ENCODE measurements at regions not wholly inside any gene's neighbourhood (a gene's known extent, or its start where the extent isn't known, plus 50 kb on each side); places are given as distances from the start of the nearest gene placed in this dataset.

DNA sequence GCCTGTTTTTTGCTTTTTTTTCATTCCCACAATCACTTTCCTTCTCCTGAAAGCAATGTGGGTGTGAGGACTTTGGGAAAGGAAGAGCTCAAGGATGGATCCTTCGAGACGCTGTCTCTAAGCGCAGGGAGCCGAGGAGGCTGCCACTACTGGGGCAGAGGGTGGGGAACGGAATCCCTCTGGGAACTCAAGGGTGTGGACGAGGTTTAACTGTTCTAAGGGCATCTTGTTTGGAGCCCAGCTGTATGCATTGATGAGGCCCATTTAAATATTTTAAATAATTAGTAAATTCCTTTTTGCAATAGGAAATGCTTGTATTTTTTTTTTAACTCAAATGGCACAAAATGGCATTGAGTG, 124.4 kb upstream of the MEF2A start:
- TF ChIP-seq, protein P1, sequence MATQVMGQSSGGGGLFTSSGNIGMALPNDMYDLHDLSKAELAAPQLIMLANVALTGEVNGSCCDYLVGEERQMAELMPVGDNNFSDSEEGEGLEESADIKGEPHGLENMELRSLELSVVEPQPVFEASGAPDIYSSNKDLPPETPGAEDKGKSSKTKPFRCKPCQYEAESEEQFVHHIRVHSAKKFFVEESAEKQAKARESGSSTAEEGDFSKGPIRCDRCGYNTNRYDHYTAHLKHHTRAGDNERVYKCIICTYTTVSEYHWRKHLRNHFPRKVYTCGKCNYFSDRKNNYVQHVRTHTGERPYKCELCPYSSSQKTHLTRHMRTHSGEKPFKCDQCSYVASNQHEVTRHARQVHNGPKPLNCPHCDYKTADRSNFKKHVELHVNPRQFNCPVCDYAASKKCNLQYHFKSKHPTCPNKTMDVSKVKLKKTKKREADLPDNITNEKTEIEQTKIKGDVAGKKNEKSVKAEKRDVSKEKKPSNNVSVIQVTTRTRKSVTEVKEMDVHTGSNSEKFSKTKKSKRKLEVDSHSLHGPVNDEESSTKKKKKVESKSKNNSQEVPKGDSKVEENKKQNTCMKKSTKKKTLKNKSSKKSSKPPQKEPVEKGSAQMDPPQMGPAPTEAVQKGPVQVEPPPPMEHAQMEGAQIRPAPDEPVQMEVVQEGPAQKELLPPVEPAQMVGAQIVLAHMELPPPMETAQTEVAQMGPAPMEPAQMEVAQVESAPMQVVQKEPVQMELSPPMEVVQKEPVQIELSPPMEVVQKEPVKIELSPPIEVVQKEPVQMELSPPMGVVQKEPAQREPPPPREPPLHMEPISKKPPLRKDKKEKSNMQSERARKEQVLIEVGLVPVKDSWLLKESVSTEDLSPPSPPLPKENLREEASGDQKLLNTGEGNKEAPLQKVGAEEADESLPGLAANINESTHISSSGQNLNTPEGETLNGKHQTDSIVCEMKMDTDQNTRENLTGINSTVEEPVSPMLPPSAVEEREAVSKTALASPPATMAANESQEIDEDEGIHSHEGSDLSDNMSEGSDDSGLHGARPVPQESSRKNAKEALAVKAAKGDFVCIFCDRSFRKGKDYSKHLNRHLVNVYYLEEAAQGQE (IDR thresholded peaks at IDR 0.05; ENCODE audit: low read depth), result no peak
- TF ChIP-seq YY1 (IDR thresholded peaks at IDR 0.05; ENCODE audit: low read depth) (no peak), CEBPB (IDR thresholded peaks at IDR 0.05) (no peak), ZBTB7A (IDR thresholded peaks at IDR 0.05; ENCODE audit: low read depth) (no peak), TAF1 (IDR thresholded peaks at IDR 0.05; ENCODE audit: low read depth) (no peak), FOXM1 (IDR thresholded peaks at IDR 0.05; ENCODE audit: borderline replicate concordance, low read depth) (no peak), RAD21 (IDR thresholded peaks at IDR 0.05; ENCODE audit: low read depth) (no peak), EP300 (IDR thresholded peaks at IDR 0.05; ENCODE audit: borderline replicate concordance) (no peak), TCF12 (IDR thresholded peaks at IDR 0.05; ENCODE audit: low read depth) (no peak)
- TF ChIP-seq, protein P2, sequence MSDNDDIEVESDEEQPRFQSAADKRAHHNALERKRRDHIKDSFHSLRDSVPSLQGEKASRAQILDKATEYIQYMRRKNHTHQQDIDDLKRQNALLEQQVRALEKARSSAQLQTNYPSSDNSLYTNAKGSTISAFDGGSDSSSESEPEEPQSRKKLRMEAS (IDR thresholded peaks at IDR 0.05), result no peak
- TF ChIP-seq, protein P3, sequence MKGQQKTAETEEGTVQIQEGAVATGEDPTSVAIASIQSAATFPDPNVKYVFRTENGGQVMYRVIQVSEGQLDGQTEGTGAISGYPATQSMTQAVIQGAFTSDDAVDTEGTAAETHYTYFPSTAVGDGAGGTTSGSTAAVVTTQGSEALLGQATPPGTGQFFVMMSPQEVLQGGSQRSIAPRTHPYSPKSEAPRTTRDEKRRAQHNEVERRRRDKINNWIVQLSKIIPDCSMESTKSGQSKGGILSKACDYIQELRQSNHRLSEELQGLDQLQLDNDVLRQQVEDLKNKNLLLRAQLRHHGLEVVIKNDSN (IDR thresholded peaks at IDR 0.05), result no peak

Measured in Ishikawa (cell line).